ENCODE measurements at regions not wholly inside any gene's neighbourhood (a gene's known extent, or its start where the extent isn't known, plus 50 kb on each side); places are given as distances from the start of the nearest gene placed in this dataset.

DNA sequence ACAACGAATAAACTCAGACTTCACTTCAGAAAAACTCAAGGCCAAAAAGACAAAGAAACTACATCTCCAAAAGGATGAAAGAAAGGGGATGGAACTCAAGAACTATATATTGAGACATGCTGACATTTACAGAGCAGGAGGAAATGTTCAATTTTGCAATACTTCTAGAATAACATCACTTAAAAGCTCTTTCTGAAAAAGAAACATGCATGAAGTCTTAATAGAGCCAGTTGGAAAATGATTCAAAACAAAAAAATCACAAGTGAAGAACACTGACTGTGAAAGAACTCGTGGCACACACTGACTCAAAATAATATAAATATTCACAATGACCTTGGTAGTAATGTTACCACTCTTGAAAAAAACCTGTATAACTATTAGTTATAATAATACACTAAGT lies 267.8 kb upstream of the NREP start:
- H3K36me3 ChIP-seq (ENCODE audit: insufficient read depth, low read length) = no peaks in the 10 kb centered on the region
- no peak overlapping the region for H3K4me3 ChIP-seq (ENCODE audit: low read length)
- no peaks in the 10 kb centered on the region for H3K27me3 ChIP-seq (ENCODE audit: insufficient read depth, low read depth, low read length)
- TF ChIP-seq EP300 (conservative IDR thresholded peaks at IDR 0.05; ENCODE audit: poor library complexity, severe bottlenecking) (no peak), TAF1 (IDR thresholded peaks at IDR 0.05; ENCODE audit: low read depth) (no peak), SMC3 (conservative IDR thresholded peaks at IDR 0.05; ENCODE audit: poor library complexity) (no peak), POLR2AphosphoS5 (IDR thresholded peaks at IDR 0.05) (no peak), EZH2 (IDR thresholded peaks at IDR 0.05; ENCODE audit: borderline replicate concordance, insufficient read depth, low read length, poor library complexity, severe bottlenecking) (no peak), MXI1 (conservative IDR thresholded peaks at IDR 0.05; ENCODE audit: poor library complexity, severe bottlenecking) (no peak)
- TF ChIP-seq, protein P1, sequence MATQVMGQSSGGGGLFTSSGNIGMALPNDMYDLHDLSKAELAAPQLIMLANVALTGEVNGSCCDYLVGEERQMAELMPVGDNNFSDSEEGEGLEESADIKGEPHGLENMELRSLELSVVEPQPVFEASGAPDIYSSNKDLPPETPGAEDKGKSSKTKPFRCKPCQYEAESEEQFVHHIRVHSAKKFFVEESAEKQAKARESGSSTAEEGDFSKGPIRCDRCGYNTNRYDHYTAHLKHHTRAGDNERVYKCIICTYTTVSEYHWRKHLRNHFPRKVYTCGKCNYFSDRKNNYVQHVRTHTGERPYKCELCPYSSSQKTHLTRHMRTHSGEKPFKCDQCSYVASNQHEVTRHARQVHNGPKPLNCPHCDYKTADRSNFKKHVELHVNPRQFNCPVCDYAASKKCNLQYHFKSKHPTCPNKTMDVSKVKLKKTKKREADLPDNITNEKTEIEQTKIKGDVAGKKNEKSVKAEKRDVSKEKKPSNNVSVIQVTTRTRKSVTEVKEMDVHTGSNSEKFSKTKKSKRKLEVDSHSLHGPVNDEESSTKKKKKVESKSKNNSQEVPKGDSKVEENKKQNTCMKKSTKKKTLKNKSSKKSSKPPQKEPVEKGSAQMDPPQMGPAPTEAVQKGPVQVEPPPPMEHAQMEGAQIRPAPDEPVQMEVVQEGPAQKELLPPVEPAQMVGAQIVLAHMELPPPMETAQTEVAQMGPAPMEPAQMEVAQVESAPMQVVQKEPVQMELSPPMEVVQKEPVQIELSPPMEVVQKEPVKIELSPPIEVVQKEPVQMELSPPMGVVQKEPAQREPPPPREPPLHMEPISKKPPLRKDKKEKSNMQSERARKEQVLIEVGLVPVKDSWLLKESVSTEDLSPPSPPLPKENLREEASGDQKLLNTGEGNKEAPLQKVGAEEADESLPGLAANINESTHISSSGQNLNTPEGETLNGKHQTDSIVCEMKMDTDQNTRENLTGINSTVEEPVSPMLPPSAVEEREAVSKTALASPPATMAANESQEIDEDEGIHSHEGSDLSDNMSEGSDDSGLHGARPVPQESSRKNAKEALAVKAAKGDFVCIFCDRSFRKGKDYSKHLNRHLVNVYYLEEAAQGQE (IDR thresholded peaks at IDR 0.05; ENCODE audit: borderline replicate concordance) = no peak
- TF ChIP-seq, protein P2, sequence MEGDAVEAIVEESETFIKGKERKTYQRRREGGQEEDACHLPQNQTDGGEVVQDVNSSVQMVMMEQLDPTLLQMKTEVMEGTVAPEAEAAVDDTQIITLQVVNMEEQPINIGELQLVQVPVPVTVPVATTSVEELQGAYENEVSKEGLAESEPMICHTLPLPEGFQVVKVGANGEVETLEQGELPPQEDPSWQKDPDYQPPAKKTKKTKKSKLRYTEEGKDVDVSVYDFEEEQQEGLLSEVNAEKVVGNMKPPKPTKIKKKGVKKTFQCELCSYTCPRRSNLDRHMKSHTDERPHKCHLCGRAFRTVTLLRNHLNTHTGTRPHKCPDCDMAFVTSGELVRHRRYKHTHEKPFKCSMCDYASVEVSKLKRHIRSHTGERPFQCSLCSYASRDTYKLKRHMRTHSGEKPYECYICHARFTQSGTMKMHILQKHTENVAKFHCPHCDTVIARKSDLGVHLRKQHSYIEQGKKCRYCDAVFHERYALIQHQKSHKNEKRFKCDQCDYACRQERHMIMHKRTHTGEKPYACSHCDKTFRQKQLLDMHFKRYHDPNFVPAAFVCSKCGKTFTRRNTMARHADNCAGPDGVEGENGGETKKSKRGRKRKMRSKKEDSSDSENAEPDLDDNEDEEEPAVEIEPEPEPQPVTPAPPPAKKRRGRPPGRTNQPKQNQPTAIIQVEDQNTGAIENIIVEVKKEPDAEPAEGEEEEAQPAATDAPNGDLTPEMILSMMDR (IDR thresholded peaks at IDR 0.05; ENCODE audit: poor library complexity, severe bottlenecking) = no peak
- H3K9ac ChIP-seq (ENCODE audit: low read length) = no peak overlapping the region
- H3F3A ChIP-seq (ENCODE audit: insufficient read depth, low read length, poor library complexity, severe bottlenecking) = no peaks in the 10 kb centered on the region
- no peak overlapping the region for H3K27ac ChIP-seq (ENCODE audit: low read length)
- no peaks in the 10 kb centered on the region for H3K79me2 ChIP-seq (replicated peaks; ENCODE audit: insufficient read depth, low read length)
- no peaks in the 10 kb centered on the region for H3K9me3 ChIP-seq (ENCODE audit: low read length)
- H3K4me2 ChIP-seq (ENCODE audit: low read length) = no peak overlapping the region
- no peaks in the 10 kb centered on the region for H3K9me2 ChIP-seq (ENCODE audit: insufficient read depth, low read length)
- no peak overlapping the region for H2AFZ ChIP-seq (ENCODE audit: low read depth, low read length)
- H4K20me1 ChIP-seq (ENCODE audit: insufficient read depth) = no peaks in the 10 kb centered on the region

DNA sequence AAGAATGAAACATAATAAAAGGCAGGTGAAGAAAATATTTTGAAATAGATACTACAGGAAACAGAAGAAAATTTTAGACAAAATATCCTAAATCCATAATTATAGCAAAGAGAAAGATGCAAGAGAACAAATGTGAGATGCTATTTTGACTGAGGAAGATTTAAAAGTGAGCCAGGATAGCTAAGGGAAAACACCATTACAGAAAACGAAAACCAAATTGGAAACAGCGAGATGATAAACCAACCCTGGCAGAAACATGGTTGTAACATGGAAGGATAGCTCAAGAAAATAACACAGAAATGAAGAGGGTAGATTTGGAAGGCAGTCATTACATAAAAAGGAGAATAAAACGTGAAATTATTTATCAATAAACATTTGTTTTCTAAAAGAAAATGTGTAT lies 267.2 kb upstream of the NREP start:
- Histone ChIP-seq H3K9me2 (ENCODE audit: insufficient read depth, low read length) (no peaks in the 10 kb centered on the region), H3K27ac (ENCODE audit: low read length) (no peak overlapping the region), H3K4me3 (ENCODE audit: low read length) (no peak overlapping the region), H3K4me2 (ENCODE audit: low read length) (no peak overlapping the region), H2AFZ (ENCODE audit: low read depth, low read length) (no peak overlapping the region), H3K27me3 (ENCODE audit: insufficient read depth, low read depth, low read length) (no peaks in the 10 kb centered on the region), H4K20me1 (ENCODE audit: insufficient read depth) (no peaks in the 10 kb centered on the region), H3K9me3 (ENCODE audit: low read length) (no peaks in the 10 kb centered on the region), H3F3A (ENCODE audit: insufficient read depth, low read length, poor library complexity, severe bottlenecking) (no peaks in the 10 kb centered on the region), H3K9ac (ENCODE audit: low read length) (no peak overlapping the region), H3K79me2 (replicated peaks; ENCODE audit: insufficient read depth, low read length) (no peaks in the 10 kb centered on the region), H3K36me3 (ENCODE audit: insufficient read depth, low read length) (no peaks in the 10 kb centered on the region)
- TF ChIP-seq, protein P1 (IDR thresholded peaks at IDR 0.05; ENCODE audit: borderline replicate concordance) = no peak
- TF ChIP-seq EP300 (conservative IDR thresholded peaks at IDR 0.05; ENCODE audit: poor library complexity, severe bottlenecking) (no peak), MXI1 (conservative IDR thresholded peaks at IDR 0.05; ENCODE audit: poor library complexity, severe bottlenecking) (no peak), SMC3 (conservative IDR thresholded peaks at IDR 0.05; ENCODE audit: poor library complexity) (no peak), TAF1 (IDR thresholded peaks at IDR 0.05; ENCODE audit: low read depth) (no peak), RAD21 (conservative IDR thresholded peaks at IDR 0.05) (no peak), POLR2AphosphoS5 (IDR thresholded peaks at IDR 0.05) (no peak)
- TF ChIP-seq, protein P2 (IDR thresholded peaks at IDR 0.05; ENCODE audit: poor library complexity, severe bottlenecking) = no peak

Data from neural cell (in vitro differentiated cells).